Dermis microvascular lymphatic vessel endothelial cell (primary cell): ENCODE measurements at regions not wholly inside any gene's neighbourhood (a gene's known extent, or its start where the extent isn't known, plus 50 kb on each side); places are given as distances from the start of the nearest gene placed in this dataset.

ENCODE experiments used
- DNase-seq, 2 donors: peaks; one replicate each; pipeline versions ENCODE4 v3.0.0 to v3.0.0-alpha.2; 2010; ENCODE audit warnings: low read depth in 2 of 2

DNA sequence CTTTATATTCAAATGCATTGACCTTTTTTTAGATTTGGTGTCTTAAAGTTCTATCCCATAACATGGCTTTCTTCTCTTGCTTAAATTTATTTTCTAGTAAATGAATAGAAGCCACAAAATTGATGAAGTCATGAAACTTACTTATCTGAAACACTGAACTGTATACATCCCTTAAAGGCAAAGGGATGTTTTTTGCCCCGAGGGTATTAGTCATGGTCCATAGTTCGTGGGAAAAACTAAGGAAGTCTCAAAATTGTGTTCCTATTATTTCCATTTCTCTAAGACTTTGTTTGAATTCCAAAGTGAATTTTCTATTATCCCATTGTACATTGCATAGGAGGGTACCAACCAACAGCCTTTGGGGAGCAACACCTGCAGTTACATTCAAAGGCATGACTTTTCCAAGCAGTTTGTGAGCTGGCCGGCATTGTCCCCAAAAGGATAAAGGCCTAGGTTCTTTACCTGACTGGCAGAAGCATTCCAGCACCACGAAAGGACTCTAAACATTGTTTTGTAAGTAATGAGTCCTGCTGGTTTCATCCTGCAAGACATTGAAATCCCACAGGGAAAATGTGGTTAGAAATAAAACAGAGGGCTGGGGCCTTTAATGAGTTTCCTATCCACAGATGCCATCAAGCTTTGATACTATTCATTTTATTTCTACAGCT is 473.5 kb downstream of the PRKD1 start:
- DNase-seq, result no peak

DNA sequence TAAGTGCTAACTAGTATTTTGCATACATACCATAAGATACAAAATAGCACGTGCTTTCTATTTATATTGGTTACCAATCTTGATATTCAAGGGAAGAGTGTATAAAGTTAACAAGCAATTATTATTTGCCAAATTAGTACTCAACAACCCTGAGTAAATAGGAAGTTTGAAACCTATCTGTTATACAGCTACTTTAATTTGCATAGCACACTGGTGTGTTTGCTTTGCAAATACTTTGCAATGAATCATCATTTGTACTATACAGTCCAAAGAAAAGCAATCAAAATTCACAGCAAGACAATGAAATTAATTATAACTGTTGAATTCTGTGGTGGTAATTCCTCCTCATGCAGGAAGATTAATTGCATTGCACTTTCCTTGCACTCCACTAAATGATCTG is 469.1 kb downstream of the PRKD1 start:
- DNase-seq, result no peak

DNA sequence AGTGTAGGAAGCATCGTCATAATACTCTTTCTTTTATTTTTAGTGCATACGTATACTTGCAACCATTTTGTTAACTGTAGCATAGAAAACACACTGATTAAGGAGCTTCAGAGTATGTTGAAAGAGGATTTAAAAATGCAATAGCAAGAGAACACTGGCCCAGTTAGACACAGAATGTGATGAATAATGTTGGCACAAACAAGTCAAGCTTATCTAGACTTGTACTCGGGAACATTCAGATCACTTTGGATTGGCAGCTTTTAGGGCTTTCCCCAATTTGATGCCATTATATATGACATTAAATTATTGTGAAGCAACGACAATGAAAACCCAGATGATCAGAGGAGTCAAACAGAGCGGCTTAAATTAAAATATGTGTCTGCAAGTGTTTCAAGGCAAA is 468.1 kb downstream of the PRKD1 start:
- DNase-seq, result no peak

DNA sequence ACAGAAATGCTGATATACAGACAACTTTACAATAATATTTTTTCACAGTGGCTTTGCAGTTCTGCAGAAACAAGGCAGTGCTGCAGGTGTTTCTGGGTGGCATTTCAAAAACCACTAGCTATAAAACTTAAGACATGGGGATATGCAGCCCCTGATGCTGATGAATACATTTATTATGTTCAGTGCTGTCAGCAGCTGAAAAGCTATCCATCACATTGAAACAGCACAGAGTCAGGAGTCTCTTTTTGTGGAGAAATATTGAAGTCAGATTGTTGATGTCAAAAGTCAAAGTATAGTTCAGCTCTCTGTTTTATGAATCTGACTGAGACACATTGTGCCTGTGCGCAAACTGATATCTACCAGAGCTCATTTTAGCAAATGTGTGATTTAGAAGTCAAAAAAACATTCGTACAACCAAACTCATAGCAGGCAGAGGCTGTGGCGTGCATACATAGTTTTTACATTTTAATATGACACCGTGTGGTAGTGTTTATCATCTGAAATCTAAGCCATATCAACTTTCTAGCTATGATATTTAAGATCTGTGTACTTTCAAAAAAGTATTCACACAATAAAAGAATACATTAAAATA is 467.6 kb downstream of the PRKD1 start:
- DNase-seq, result no peak

DNA sequence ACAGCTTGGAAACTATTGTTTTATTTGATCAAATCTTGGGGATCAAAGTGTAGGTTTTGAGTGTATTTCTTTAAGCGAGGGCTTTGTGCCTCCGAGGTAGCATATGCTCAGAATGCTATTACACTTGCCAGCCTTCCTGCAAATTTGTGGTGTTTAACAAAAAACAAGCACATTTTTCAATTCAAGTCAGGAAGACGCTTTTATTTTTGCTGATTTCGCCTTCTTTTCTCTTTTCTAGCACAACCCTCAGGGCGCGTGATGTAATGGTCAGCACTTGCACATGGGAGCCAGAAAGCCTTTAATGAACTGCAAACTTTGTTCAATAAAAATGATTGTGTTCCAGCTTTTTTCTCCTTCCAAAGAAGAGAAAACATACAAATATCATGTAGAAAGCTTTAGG is 466.5 kb downstream of the PRKD1 start:
- no peak for DNase-seq

DNA sequence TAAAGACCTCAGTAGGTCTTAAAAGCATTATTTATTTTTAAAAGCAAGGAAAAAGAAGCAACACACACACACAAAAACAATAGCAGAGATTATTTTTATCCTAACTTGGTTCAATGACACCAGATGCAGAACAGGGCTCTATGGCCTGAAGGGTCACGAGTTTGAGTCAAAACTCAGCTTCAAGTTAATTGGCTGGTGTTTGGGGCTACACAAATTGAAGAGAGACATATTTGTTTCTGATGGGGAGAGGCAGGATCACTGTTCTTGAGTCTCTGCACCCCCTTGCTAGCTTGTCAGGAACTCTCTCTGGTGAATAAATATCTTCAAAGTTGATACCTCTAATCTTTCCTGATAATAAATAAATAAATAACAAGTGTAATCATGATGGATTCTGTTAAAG is 466.1 kb downstream of the PRKD1 start:
- DNase-seq, result no peak

DNA sequence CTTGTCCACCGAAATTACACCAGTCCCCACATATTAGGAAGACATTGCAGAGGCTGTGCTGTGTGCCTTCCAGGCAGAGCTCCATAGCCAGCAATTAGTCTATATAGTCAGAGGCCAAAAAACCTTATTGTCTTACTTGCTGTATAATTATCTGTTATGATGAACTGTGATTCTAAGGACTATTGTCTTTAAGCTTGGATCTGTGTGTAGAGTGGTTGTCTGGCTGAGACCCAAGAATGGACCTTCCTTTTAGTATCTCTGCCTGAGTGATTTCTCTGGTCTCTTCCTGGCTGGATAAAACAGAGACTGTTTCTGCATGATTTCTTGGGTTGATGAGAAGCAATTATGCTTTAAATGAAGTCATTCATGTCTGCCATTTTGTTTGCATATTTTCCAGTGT is 465.3 kb downstream of the PRKD1 start:
- peak in 1 of 2 donors; percentile 12 for DNase-seq

DNA sequence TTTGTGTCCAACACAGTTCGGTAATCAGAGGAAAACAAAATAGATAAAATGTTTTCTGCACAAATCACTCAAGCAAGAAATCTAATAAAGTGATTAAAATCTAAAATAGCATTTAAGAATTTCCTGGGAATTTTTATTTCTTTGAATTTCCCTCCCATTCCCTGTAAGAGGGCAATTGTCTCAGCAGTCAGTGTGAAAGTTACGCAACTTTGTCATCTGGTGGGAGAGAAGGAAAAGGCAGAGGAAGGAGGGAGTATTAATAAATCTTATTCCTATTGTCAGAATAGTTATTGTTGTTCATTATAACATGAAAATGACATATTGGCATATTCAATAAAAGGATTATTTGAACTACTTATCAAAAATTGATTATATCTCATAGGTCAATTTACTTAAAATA is 464.9 kb downstream of the PRKD1 start:
- DNase-seq, result no peak

DNA sequence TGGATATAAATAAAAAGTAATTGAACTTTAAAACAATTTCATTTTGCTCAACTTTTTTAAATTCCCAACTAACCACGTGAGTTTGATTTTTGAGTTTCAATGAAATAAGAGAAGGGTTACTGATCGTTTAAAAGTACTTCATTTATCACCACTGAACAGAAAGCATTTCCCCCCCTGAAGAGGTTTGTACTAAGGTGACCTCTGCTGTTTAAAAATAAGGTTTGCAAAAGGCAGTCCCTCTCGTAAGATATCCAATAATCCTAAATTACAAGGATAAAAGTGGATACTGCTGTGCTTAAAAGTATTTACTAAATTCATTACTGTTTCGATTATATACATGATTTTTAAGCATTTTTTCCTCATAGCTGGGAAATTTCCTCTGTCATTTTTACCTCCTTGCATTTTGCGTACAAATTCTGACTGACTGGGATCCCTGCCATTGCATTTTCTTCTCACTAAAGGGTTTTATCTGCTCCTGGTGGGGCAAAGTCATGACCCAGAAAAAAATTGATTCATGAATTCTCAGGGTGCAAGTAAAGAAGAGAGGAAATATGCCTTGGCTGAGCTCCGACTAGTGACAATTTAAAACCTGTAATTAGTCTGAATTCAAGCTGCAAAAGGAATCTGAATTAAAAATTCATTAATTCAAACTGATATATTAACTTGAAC is 463.8 kb downstream of the PRKD1 start:
- peak in 1 of 2 donors; percentile 42 for DNase-seq

DNA sequence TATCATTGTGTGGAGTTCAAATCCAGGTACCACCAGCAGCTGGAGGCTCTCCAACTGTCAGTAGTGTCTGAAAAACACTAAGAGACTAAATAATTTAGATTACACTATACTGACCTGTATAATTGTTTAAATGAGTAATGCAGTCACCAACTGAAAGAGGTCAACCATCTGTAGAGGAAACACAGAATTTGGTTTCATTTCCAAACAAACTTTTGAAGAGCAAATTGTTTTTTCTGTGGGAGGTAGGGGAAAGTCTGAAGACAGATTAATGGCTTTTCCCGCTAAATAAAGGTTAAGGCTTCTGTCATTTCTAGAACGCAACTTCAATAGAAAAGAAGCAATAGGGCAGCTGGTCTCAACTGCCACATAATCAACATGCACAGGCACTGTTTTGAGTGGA is 462.6 kb downstream of the PRKD1 start:
- peak; percentile 36 to 87 for DNase-seq

DNA sequence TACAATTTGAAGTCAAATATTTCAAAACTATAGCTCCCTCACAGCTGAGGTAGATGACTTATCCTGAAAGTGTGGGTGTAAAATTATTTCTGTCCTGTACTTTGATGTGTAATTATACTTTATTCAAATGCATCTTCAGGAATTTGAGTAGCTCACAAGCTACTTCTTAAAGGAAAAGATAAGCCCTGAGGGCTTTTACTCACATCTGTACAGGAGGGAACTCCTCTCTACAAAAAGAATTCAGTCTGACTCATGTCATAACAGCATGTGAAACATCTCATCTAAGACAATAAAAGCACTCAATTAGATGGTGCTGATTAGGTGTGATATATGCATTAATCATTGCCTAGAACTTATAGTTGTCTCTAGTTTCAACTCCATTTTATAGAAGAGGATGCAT is 452.0 kb downstream of the PRKD1 start:
- no peak for DNase-seq

DNA sequence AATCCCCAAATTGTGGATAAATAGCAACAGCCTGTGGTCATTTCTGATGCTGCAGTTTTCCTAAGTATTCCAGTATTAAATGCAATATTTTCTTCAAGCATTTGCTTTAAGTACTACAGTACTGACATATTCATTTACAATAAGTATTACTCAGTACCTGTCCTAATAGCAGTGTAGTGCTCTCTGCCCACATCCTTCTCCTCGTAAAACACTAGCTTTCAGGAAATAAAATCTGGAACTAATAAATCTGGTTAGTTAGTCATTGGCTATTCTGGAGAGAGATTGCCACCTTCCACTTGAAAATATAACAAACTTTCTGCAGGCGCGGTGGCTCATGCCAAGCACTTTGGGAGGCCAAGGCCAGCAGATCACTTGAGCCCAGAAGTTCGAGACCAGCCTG is 441.5 kb downstream of the PRKD1 start:
- DNase-seq, result no peak

DNA sequence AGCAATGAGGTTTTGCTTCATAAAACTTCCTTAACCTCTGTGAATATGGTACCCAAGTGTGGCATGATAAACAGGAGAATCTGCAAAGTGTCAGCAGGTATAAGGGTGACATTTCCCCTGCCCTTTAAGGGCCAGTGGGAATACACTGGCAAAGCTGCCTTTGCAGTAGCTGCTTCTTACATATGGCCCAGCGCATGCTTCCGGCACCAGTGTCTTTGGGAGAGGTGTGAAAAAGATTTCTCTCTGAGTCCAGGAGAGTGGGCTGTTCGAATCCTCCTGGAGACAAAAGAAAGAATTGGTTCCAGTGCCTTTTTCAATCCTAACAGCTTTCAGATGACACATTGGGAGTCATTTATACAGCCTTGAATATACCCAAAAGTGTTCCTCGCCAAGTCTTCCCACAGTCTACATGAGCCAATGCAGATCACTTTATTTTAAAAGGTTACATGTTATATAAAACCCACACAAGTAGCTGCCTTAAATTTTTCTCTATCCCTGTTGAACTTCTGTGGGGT is 437.7 kb downstream of the PRKD1 start:
- no peak for DNase-seq

DNA sequence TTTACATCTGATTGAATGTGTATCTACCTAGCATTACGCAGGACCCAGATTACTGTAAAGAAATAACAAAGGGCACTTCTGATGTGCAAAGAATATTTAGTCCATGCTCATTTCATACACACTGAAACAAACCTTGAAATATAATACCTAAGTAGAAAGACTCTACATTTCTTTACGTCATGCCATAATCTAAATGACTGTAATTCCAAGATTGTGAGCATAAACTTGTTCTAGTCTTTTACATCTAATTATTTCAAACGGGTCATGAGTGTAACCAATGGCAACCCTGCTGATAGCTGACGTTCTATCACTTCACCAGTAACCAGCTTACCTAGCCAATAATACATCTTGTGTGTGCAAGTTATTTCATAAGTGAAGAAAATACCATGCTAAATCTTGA is 433.8 kb downstream of the PRKD1 start:
- no peak for DNase-seq

DNA sequence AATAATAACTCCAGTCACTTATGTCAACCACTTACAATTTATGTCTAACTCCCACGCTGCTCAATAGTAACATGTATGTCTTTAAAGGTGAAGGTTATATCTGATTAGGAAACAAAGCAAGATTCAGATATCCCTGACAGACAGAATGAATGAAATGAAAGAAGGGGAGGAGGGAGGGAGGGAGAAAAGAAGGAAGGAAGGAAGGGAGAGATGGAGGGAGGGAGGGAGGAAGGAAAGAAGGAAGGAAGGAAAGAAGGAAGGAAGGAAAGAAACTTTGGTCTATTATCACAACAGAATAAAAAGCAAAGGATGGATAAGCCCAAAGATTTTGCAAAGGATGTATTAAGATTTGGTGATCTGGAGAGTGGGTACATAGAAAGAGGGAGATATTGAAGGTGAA is 433.3 kb downstream of the PRKD1 start:
- no peak for DNase-seq

DNA sequence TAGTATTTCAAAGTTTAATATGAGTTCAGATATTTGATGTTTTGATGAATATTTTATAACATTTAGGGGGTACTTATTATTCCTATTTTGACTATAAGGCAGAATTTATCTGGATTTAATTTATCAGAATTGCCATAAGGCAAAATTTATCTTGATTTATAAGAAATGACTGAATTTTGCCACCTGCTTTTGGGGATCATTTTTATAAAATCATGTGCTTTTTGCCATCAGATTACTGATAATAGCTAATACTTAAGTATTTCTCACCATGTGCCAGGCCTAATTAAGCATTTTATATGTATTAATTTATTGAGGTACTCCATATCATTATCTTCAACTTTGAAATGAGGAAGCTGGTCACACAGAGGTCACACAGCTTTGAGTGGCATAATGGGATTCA is 423.7 kb downstream of the PRKD1 start:
- DNase-seq, result no peak

DNA sequence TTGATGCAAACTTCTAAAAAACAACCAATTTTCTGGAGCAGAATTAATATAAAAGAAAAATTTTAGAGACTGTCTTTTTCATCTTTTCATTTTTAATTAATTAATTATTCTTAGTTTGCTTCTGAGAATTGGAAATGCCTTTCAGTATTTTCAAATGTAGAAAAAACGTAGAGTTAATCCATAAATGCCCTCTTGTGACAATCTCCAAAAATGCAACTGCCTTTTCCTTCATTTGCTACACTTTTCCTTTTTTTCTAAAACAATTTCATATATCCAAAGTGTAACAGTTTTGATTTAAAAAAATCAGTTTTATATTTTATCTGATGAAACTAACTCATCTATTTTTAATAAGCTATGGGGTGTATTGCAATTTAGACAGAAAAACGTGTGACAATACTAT is 409.3 kb downstream of the PRKD1 start:
- DNase-seq, result peak in 1 of 2 donors; percentile 27

DNA sequence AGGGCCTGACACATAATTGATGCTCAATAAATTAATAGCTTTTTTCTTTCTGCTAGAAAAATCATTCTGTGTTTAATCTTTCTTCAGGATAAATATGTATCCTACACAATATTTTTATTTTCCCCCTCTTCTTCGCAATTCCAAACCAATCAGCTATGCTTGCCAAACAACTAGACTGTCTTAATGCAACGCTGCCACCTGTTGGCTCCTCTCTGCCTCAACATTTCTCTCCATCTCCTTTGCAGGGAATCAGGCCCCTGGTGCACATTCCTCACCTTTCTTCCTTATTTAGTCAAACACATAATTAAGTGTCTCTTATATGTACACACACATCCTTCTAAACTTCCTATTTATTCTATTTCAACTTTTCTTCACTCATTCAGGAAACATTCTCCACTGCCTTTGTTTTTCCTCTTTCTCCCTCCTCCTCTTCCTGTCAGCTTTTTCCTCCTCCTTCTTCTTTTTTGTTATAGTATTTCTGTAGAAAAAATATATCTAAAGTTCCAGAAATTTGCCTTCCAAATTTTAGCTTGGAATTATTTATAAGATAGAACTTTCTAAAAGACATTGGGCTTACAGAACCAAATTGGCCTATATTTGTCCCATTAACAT is 406.0 kb downstream of the PRKD1 start:
- peak in 1 of 2 donors; percentile 34 for DNase-seq
